ENCODE measurements at regions not wholly inside any gene's neighbourhood (a gene's known extent, or its start where the extent isn't known, plus 50 kb on each side); places are given as distances from the start of the nearest gene placed in this dataset.

GRCh38 chr3:36312351-36312750, 68.0 kb upstream of the STAC start:
- TF ChIP-seq POLR2A (IDR thresholded peaks at IDR 0.05), result no peak
- TF ChIP-seq POLR2AphosphoS5 (IDR thresholded peaks at IDR 0.05), result no peak
- TF ChIP-seq, protein P1, sequence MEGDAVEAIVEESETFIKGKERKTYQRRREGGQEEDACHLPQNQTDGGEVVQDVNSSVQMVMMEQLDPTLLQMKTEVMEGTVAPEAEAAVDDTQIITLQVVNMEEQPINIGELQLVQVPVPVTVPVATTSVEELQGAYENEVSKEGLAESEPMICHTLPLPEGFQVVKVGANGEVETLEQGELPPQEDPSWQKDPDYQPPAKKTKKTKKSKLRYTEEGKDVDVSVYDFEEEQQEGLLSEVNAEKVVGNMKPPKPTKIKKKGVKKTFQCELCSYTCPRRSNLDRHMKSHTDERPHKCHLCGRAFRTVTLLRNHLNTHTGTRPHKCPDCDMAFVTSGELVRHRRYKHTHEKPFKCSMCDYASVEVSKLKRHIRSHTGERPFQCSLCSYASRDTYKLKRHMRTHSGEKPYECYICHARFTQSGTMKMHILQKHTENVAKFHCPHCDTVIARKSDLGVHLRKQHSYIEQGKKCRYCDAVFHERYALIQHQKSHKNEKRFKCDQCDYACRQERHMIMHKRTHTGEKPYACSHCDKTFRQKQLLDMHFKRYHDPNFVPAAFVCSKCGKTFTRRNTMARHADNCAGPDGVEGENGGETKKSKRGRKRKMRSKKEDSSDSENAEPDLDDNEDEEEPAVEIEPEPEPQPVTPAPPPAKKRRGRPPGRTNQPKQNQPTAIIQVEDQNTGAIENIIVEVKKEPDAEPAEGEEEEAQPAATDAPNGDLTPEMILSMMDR (IDR thresholded peaks at IDR 0.05), result no peak
- no peak for DNase-seq (ENCODE audit: low spot score in 2 of 2)
- H3K27ac ChIP-seq, result no peak overlapping the region
- intact Hi-C loops (cut with DNase I; ENCODE audit: low total_unique reads), result no loop called here
- H3K27me3 ChIP-seq, result no peaks in the 10 kb centered on the region
- H3K36me3 ChIP-seq, result no peaks in the 10 kb centered on the region
- no peaks in the 10 kb centered on the region for H3K4me1 ChIP-seq
- peaks cover 4 to 15% of the 10 kb centered on the region in 2 donors for H3K9me3 ChIP-seq
- H3K4me3 ChIP-seq, result no peak overlapping the region

DNA sequence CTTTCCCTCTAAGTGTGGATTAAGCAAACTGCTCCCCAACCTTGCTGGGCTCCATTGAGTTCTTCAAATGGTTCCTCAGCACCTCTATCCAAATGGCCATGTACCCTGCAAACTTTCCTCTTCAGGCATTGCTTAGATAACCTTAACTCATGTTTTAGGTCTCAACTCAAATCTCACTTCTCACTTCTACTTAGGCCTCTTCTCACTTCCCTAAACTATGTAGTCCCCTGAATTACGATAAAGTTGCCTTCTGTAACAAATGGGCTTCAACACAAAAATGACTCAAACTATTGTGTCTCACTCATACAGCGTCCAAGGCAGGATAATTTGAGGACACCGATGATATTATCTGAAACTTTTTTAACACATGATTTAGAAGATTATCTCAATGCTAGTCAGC, 62.4 kb upstream of the STAC start:
- H3K4me1 ChIP-seq, result no peaks in the 10 kb centered on the region
- no peak overlapping the region for H3K27ac ChIP-seq
- H3K36me3 ChIP-seq, result no peaks in the 10 kb centered on the region
- peaks cover 4 to 15% of the 10 kb centered on the region in 2 donors for H3K9me3 ChIP-seq
- H3K27me3 ChIP-seq, result no peaks in the 10 kb centered on the region
- TF ChIP-seq, protein P1 (IDR thresholded peaks at IDR 0.05), result no peak
- no peak for DNase-seq (ENCODE audit: low spot score in 2 of 2)
- H3K4me3 ChIP-seq, result no peak overlapping the region
- intact Hi-C loops (cut with DNase I; ENCODE audit: low total_unique reads), result no loop called here

DNA sequence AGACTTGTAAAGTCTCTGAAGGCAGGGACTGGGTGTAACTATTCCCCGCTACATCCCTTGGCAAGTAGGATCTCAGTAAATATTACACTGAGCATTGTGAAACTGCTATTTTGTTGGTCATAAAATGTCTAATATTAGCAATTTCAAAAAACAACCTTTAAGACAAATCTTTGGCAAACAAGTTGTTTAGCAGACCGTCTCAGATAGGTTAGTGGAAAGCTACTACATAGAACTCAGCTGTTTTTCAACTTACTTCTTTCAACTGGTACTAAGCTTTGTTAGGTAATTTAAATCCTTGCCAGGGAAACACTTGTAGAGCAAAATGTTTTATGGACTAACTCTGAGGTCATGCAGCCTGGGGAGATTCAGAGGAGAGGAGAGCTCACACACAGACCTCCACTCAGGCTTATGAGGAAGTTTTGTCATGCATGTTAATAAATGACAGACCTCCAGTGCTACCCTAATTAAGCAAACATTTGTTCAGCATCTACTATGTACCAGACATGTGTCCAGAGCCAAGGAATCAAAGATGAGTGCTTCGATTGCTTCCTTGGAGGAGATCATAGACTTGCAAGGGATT, 61.6 kb upstream of the STAC start:
- intact Hi-C loops (cut with DNase I; ENCODE audit: low total_unique reads), result no loop called here
- H3K4me3 ChIP-seq, result no peak overlapping the region
- TF ChIP-seq POLR2AphosphoS5 (IDR thresholded peaks at IDR 0.05) (no peak), POLR2A (IDR thresholded peaks at IDR 0.05) (no peak)
- TF ChIP-seq, protein P1 (IDR thresholded peaks at IDR 0.05), result no peak
- no peak for DNase-seq (ENCODE audit: low spot score in 2 of 2)
- H3K4me1 ChIP-seq, result no peaks in the 10 kb centered on the region
- no peaks in the 10 kb centered on the region for H3K27me3 ChIP-seq
- peaks cover 4 to 15% of the 10 kb centered on the region in 2 donors for H3K9me3 ChIP-seq
- H3K36me3 ChIP-seq, result no peaks in the 10 kb centered on the region
- no peak overlapping the region for H3K27ac ChIP-seq

DNA sequence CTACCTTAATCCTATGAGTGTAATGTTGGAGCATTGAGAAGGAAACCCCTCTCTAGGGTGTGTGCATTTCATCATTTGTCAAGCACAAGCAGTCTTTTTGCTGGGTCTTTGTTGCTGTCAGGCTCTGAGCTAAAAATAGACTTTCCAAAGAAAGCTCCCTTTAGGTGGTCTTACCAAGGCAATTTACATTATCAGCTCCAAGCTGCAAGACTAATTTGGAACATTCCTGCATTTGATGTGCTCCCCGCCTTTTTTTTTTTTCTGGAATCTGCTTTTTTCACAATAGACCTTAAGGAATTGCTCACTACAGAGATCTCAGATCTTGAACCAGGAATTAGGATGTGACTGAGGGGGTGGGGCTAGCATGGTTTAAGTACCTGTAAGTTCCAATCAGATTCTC, 60.6 kb upstream of the STAC start:
- H3K4me3 ChIP-seq, result no peak overlapping the region
- H3K4me1 ChIP-seq, result no peaks in the 10 kb centered on the region
- no peaks in the 10 kb centered on the region for H3K27me3 ChIP-seq
- H3K36me3 ChIP-seq, result no peaks in the 10 kb centered on the region
- DNase-seq (ENCODE audit: low spot score in 2 of 2), result no peak
- TF ChIP-seq POLR2A (IDR thresholded peaks at IDR 0.05), result no peak
- TF ChIP-seq, protein P1 (IDR thresholded peaks at IDR 0.05), result no peak
- no peak for TF ChIP-seq POLR2AphosphoS5 (IDR thresholded peaks at IDR 0.05)
- intact Hi-C loops (cut with DNase I; ENCODE audit: low total_unique reads), result no loop called here
- no peak overlapping the region for H3K27ac ChIP-seq
- H3K9me3 ChIP-seq, result peaks cover 4 to 15% of the 10 kb centered on the region in 2 donors
